GM19238 (cell line): ENCODE measurements at regions not wholly inside any gene's neighbourhood (a gene's known extent, or its start where the extent isn't known, plus 50 kb on each side); places are given as distances from the start of the nearest gene placed in this dataset.

Source experiments
- DNase-seq: peaks from one replicate; pipeline ENCODE4 v3.0.0; 2011; ENCODE audit warnings: low spot score; ENCODE audit not compliant: insufficient read length

DNA sequence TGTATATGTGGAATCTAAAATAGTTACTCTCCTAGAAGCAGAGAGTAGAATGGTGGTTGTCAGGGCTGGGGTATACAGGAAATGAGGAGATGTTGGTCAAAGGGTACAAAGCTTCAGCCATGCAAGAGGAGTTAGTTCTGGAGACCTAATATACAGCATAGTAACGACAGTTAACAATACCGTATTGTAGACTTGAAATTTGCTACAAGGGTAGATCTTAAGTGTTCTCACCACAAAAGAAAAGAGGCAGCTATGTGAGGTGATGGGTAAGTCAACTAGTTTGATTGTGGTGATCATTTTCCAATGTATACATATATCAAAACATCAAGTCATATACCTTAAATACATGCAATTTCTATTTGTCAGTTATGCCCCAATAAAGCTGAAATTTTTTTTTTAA lies 98.2 kb upstream of the CYP1B1 start:
- DNase-seq = no peak

- no peak for DNase-seq
Observed at GRCh38 chr2:38173683-38174082, 97.7 kb upstream of the CYP1B1 start.

GRCh38 chr2:38171208-38171855 lies 95.4 kb upstream of the CYP1B1 start:
- no peak for DNase-seq

DNA sequence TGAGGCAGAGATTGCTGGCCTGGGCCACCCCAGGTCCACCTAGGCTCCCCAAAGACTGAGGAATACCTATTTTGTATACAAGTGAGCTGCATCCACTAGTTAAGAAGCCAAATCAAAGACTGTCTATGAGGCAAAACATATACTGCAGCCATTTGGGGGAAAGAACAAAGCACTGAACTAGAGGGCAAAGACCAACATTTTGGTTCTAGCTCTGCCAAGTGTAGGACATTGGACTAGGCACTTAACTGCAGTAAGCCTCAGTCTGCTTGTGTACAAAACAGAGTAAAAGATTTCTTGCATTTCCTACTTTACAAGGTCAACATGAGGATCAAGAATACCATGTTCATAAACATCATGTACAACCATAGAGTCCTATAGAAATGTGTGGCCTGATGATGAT lies 94.8 kb upstream of the CYP1B1 start:
- DNase-seq = no peak

DNA sequence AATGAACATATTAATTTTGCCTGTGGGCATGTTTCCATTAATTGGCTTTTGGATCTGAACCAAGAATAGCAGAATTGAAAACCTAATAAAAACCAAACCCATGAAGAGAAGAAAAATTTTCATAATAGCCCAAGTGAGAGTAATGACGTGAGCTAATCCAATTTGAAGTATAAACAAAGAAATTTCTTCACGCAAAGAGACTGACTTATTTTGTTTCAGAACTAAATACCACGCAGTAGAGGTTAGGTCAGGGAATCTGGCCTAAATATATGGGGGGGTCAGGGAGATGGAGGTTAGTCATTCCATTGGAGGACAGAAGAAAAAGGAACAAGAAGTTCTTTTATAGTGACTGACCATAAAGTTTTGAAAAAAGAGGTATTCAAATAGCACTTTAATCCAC lies 94.1 kb upstream of the CYP1B1 start:
- no peak for DNase-seq

GRCh38 chr2:38168710-38169480 lies 92.9 kb upstream of the CYP1B1 start:
- DNase-seq = no peak

DNA sequence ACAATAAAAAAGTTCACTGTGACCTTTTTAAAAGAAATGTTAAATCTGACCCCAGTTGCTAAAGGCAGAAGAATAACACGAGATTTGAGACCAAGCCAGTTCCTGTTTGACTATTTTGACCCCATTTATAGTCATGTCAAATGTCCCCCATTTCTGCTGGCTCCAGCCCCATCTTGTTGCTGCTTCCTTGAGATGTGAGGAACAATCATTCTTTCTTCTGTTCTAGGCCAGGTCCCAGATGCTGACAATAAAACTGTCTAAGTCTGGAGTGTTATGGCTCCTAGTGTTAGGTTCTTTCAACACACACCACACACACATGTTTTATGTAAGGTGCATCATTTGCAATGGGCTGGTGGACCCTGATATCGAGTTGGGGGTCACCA lies 92.0 kb upstream of the CYP1B1 start:
- DNase-seq = no peak

GRCh38 chr2:38165698-38166097 lies 89.7 kb upstream of the CYP1B1 start:
- no peak for DNase-seq

DNA sequence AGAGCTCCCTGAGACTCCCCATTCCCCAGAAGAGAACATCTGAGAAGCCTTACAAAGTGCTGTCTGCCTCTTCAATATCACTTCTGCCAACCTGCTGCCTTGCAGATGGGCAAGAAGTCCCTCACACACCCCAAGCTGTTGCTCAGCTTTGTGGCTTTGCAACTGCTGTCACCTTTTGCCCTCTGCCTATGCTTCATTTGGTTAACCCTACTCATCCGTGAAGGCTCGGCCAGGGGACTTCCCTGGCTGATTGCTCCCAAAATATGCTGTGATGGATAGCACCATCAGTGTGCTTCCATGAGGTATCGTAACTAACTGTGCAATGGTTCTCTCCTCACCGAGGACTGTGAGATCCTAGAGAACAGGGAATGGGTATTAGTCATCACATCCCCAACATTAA lies 88.9 kb upstream of the CYP1B1 start:
- DNase-seq = no peak

GRCh38 chr2:38163579-38163978 lies 87.6 kb upstream of the CYP1B1 start:
- DNase-seq = no peak

DNA sequence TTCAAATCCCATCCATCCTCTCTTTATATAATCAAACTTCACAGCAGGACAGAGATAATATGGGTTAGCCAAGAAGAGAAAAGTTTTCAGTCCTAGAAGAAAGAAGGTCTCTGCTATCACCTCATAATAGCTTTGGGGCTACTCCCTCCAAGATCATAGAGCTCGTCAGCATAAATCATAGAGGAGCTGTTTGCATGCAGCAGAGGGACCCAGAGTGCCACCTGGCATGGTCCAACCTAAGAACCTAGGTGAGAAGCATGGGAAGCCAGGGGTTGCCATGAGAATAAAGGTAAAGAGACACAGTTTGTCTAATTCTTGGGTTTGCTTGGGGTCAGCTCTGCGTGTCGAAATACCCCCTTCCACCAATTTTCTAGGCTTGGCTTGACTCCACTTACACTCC lies 87.1 kb upstream of the CYP1B1 start:
- no peak for DNase-seq

GRCh38 chr2:38160516-38160915 lies 84.6 kb upstream of the CYP1B1 start:
- no peak for DNase-seq

DNA sequence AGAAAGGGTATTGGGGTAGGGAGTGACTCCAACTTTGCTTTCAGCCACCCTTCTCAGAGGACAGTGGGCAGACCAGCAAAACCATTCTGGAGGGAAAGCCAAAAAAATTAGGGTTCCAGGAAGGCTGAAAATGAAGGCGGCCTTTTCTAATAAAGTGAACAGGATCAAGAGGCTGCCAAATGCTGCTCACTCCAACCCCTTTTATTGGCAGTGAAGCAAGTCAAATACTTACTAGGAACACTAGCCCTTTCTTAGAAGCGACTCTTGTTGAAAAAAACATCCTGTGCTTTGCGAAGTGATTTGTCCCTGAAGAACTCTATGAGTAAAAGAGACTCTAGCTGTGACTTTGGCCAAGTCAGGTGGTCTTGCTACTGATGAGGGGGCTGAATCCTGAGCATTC lies 83.6 kb upstream of the CYP1B1 start:
- no peak for DNase-seq

DNA sequence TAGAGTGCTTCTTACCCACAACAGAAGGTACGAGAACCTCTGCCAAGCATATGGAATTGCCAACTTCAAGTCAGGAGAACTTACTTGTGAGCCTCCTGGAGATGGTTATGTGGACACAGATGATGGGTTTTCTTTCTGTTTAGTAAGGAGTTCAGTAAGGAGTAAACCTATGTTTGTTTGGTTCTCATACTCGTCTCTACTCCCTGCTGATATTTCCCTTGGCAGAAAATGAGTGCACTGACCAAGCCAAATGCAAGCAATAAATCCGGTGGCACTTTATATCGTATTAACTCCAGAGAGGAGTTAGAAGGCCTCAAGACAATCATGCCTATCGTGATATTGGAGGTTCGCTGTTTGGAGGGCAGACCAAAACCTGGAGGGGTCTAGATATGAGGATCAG lies 83.2 kb upstream of the CYP1B1 start:
- DNase-seq = no peak

- no peak for DNase-seq
Observed at GRCh38 chr2:38158378-38159118, 82.6 kb upstream of the CYP1B1 start.

DNA sequence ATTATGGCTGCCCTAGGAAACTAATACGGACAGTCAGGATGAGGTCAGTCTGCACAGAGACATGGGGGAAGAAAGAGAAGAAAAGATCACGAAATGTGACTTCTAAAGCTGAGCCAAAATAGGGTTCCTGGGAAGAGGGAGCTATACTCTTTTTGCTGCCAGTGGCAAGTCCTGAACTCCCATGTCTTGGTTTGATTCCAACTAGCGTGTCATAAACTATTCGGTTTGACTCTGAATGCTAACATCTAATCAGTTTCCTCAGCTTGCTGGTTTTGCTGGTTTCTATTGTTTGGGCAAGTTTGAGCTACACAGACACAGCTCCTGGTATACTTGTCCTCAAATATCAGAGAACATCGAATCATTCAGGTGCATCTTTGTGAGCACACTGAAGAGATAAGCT lies 80.5 kb upstream of the CYP1B1 start:
- no peak for DNase-seq

- no peak for DNase-seq
Observed at GRCh38 chr2:38155015-38155414, 79.1 kb upstream of the CYP1B1 start.

GRCh38 chr2:38154395-38154794 lies 78.4 kb upstream of the CYP1B1 start:
- no peak for DNase-seq

GRCh38 chr2:38153476-38154135 lies 77.7 kb upstream of the CYP1B1 start:
- DNase-seq = no peak

- no peak for DNase-seq
Observed at GRCh38 chr2:38152913-38153312, 77.0 kb upstream of the CYP1B1 start.

DNA sequence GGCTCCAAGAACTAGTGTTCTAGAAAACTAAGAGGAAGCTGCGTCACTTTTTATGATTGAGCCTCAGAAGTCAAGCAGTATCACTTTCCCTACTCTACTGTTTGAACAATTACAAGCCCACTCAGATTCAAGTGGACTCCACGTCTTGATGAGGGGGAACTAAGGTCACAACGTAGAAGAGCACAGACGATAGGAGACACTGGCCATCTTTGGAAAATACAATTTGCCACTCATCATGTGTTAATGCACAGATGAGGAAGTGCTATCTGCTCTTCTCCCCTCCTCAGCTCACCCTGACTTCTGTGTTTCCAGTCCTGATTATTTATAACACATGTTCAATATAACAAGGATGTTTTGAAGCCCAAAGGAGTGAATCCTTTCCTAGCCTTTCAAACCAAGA lies 76.1 kb upstream of the CYP1B1 start:
- DNase-seq = no peak

GRCh38 chr2:38149531-38149930 lies 73.6 kb upstream of the CYP1B1 start:
- DNase-seq = no peak
